H9 (cell line): ENCODE measurements at regions not wholly inside any gene's neighbourhood (a gene's known extent, or its start where the extent isn't known, plus 50 kb on each side); places are given as distances from the start of the nearest gene placed in this dataset.

ENCODE experiments used
- DNase-seq: peaks from one replicate; pipeline ENCODE4 v3.0.0-alpha.2; 2017
- H2AFZ ChIP-seq: one replicate; pipeline ENCODE4 v1.6.1; 2013; ENCODE audit warnings: mild to moderate bottlenecking, low read length, control low read depth, moderate library complexity
- H2AK5ac ChIP-seq: 2 replicates; pipeline ENCODE4 v1.6.1; 2013; ENCODE audit warnings: low read length, control low read depth, mixed read lengths; ENCODE audit not compliant: insufficient read length
- H2BK120ac ChIP-seq: one replicate; pipeline ENCODE4 v1.6.1; 2013; ENCODE audit warnings: low read depth, mild to moderate bottlenecking, low read length, control low read depth, inconsistent platforms; ENCODE audit not compliant: poor library complexity, severe bottlenecking
- H2BK12ac ChIP-seq: 2 replicates; pipeline ENCODE4 v1.6.1; 2013; ENCODE audit warnings: low read length, control low read depth, mixed read lengths, low read depth; ENCODE audit not compliant: insufficient read length
- H2BK15ac ChIP-seq: 2 replicates; pipeline ENCODE4 v1.6.1; 2013; ENCODE audit warnings: low read depth, low read length, control low read depth
- H2BK20ac ChIP-seq: one replicate; pipeline ENCODE4 v1.6.1; 2013; ENCODE audit warnings: low read depth, mild to moderate bottlenecking, low read length, control low read depth, inconsistent platforms; ENCODE audit not compliant: poor library complexity, severe bottlenecking
- H2BK5ac ChIP-seq: 2 replicates; pipeline ENCODE4 v1.6.1; 2013; ENCODE audit warnings: low read length, control low read depth, mixed read lengths; ENCODE audit not compliant: insufficient read length
- H3K14ac ChIP-seq: 2 replicates; pipeline ENCODE4 v1.6.1; 2013; ENCODE audit warnings: low read length, control low read depth; ENCODE audit not compliant: insufficient read depth
- H3K18ac ChIP-seq: 2 replicates; pipeline ENCODE4 v1.6.1; 2013; ENCODE audit warnings: low read depth, mild to moderate bottlenecking, mixed read lengths, low read length, control low read depth; ENCODE audit not compliant: insufficient read length
- H3K23ac ChIP-seq: 2 replicates; pipeline ENCODE4 v1.6.1; 2013; ENCODE audit warnings: low read length, control low read depth, mixed read lengths, low read depth; ENCODE audit not compliant: insufficient read length
- H3K23me2 ChIP-seq: 2 replicates; pipeline ENCODE4 v1.6.1; 2013; ENCODE audit warnings: low read depth, mild to moderate bottlenecking, mixed read lengths, low read length, control low read depth; ENCODE audit not compliant: insufficient read length, poor library complexity, severe bottlenecking
- H3K27ac ChIP-seq: 2 replicates; pipeline ENCODE4 v1.5.1; 2013; ENCODE audit warnings: low read length, control low read depth, mixed read lengths, low read depth; ENCODE audit not compliant: insufficient read length
- H3K27me3 ChIP-seq: 2 replicates; pipeline ENCODE4 v1.6.1; 2013; ENCODE audit warnings: low read length, control low read depth, inconsistent platforms; ENCODE audit not compliant: insufficient read depth
- H3K4ac ChIP-seq: 2 replicates; pipeline ENCODE4 v1.6.1; 2013; ENCODE audit warnings: low read depth, mild to moderate bottlenecking, control low read depth, inconsistent platforms, low read length, moderate library complexity
- H3K4me1 ChIP-seq: 2 replicates; pipeline ENCODE4 v1.6.1; 2013; ENCODE audit warnings: low read length, control low read depth, inconsistent platforms; ENCODE audit not compliant: insufficient read depth
- H3K4me2 ChIP-seq: 2 replicates; pipeline ENCODE4 v1.6.1; 2013; ENCODE audit warnings: low read length, control low read depth, mixed read lengths; ENCODE audit not compliant: insufficient read length, insufficient read depth
- H3K56ac ChIP-seq: 2 replicates; pipeline ENCODE4 v1.6.1; 2013; ENCODE audit warnings: low read depth, mild to moderate bottlenecking, mixed read lengths, low read length, control low read depth; ENCODE audit not compliant: insufficient read length
- H3K79me1 ChIP-seq: 2 replicates; pipeline ENCODE4 v1.6.1; 2013; ENCODE audit warnings: low read depth, mild to moderate bottlenecking, moderate library complexity, low read length, control low read depth, inconsistent platforms; ENCODE audit not compliant: insufficient read depth, poor library complexity, severe bottlenecking
- H3K79me2 ChIP-seq: 2 replicates; pipeline ENCODE4 v1.6.1; 2013; ENCODE audit warnings: low read length, control low read depth, inconsistent platforms; ENCODE audit not compliant: insufficient read depth
- H3K9ac ChIP-seq: 2 replicates; pipeline ENCODE4 v1.6.1; 2013; ENCODE audit warnings: low read length, control low read depth, mixed read lengths; ENCODE audit not compliant: insufficient read length; ENCODE audit errors: extremely low read depth
- H3K9me3 ChIP-seq: one replicate; pipeline ENCODE4 v1.6.1; 2013; ENCODE audit warnings: low read depth, low read length, inconsistent platforms; ENCODE audit not compliant: control insufficient read depth
- H3T11ph ChIP-seq: one replicate; pipeline ENCODE4 v1.6.1; 2013; ENCODE audit warnings: mild to moderate bottlenecking, low read length, control low read depth, inconsistent platforms
- H4K20me1 ChIP-seq: one replicate; pipeline ENCODE4 v1.6.1; 2013; ENCODE audit not compliant: control insufficient read depth, insufficient read length, insufficient read depth
- H4K5ac ChIP-seq: 2 replicates; pipeline ENCODE4 v1.6.1; 2013; ENCODE audit warnings: low read depth, mild to moderate bottlenecking, mixed read lengths, low read length, control low read depth; ENCODE audit not compliant: insufficient read length
- H4K8ac ChIP-seq: replicated peaks from 2 replicates; pipeline ENCODE4 v1.6.1; 2013; ENCODE audit warnings: low read length, control low read depth, mixed read lengths, low read depth; ENCODE audit not compliant: insufficient read length
- H4K91ac ChIP-seq: 2 replicates; pipeline ENCODE4 v1.6.1; 2013; ENCODE audit warnings: low read depth, mild to moderate bottlenecking, moderate library complexity, mixed read lengths, low read length, control low read depth; ENCODE audit not compliant: insufficient read length
- H3K27ac Mint-ChIP-seq, 3 experiments: 2 replicates in 2 of 3; 3 replicates in 1 of 3; pipeline ENCODE4 v1.8.0; 2020 to 2021; ENCODE audit warnings: mixed read lengths in 3 of 3, mild to moderate bottlenecking in 1 of 3, moderate library complexity in 1 of 3
- H3K27me3 Mint-ChIP-seq: 2 replicates; pipeline ENCODE4 v1.8.0; 2021; ENCODE audit warnings: low read depth, mild to moderate bottlenecking, moderate library complexity, mixed read lengths
- H3K36me3 Mint-ChIP-seq, 3 experiments: 2 replicates in 2 of 3; 3 replicates in 1 of 3; pipeline ENCODE4 v1.8.0; 2020 to 2021; ENCODE audit warnings: low read depth in 3 of 3, mixed read lengths in 3 of 3; ENCODE audit not compliant: insufficient read depth in 1 of 3
- H3K4me1 Mint-ChIP-seq, 2 experiments: 2 replicates each; pipeline ENCODE4 v1.8.0; 2020; ENCODE audit warnings: mixed read lengths in 2 of 2
- H3K4me3 Mint-ChIP-seq, 2 experiments: 2 replicates in 1 of 2; 3 replicates in 1 of 2; pipeline ENCODE4 v1.8.0; 2020 to 2021; ENCODE audit warnings: mild to moderate bottlenecking in 2 of 2, mixed read lengths in 2 of 2, moderate library complexity in 1 of 2
- H3K9me3 Mint-ChIP-seq, 2 experiments: 2 replicates in 1 of 2; 3 replicates in 1 of 2; pipeline ENCODE4 v1.8.0; 2020; ENCODE audit warnings: mild to moderate bottlenecking in 2 of 2, mixed read lengths in 2 of 2, moderate library complexity in 1 of 2
- CTCF ChIP-seq: fragments of 200-600 bp; sonication (generic); conservative IDR thresholded peaks from 3 replicates; pipeline ENCODE4 v1.8.0; 2021; ENCODE audit warnings: antibody characterized with exemption, mild to moderate bottlenecking
- WGBS: extraction: QIAGEN DNeasy Blood & Tissue Kit; methylation state at CpG from one replicate; pipeline ENCODE4 v1.1.7; 2013; ENCODE audit warnings: missing lambda C conversion rate, low lambda C conversion rate, mixed read lengths; ENCODE audit not compliant: insufficient read length; ENCODE audit errors: extremely low coverage; 5-methylcytosine and 5-hydroxymethylcytosine counted together

DNA sequence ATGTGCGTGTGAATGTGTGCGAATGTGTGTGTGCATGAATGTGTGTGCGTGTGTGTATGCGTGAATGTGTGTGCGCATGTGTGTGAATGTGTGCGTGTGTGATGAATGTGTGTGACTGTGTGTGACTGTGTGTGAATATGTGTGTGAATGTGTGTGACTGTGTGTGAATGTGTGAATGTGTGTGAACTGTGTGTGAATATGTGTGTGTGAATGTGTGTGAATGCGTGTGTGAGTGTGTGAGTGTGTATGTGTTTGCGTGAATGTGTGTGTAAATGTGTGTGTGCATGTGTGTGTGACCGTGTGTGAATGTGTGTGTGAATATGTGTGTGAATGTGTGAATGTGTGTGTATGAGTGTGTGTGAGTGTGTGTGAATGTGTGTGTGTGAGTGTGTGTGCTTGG lies 1103.8 kb downstream of the TSN start:
- H3K27ac Mint-ChIP-seq: no peak overlapping the region
- no peaks in the 10 kb centered on the region; a peak in 1 of 7 replicates for H3K36me3 Mint-ChIP-seq
- peaks cover 0 to 4% of the 10 kb centered on the region in 2 experiments; a peak in 2 of 5 replicates for H3K9me3 Mint-ChIP-seq

More for the DNA sequence above, 1103.8 kb downstream of the TSN start:
- H2AK5ac ChIP-seq: no peak overlapping the region
- Mint-ChIP-seq H3K4me3 (no peak overlapping the region), H3K27me3 (no peaks in the 10 kb centered on the region; the same call in 1 of the 2 replicates), H3K4me1 (peaks cover 3 to 9% of the 10 kb centered on the region in 2 experiments; a peak in 2 of 4 replicates)
- H3K9ac ChIP-seq: no peak overlapping the region
- H3K14ac ChIP-seq: no peak overlapping the region
- no peak overlapping the region for H3K18ac ChIP-seq
- H2BK20ac ChIP-seq: no peak overlapping the region
- no peak overlapping the region for H2BK5ac ChIP-seq
- no peak overlapping the region for H3K27ac ChIP-seq
- 100% methylated on average over 2 of the region's 9 CpGs for WGBS
- no peak overlapping the region for H3K4ac ChIP-seq
- H3K4me1 ChIP-seq: no peaks in the 10 kb centered on the region
- no peak overlapping the region for H4K91ac ChIP-seq
- H3K27me3 ChIP-seq: no peaks in the 10 kb centered on the region
- no peak overlapping the region for H3K23ac ChIP-seq
- no peaks in the 10 kb centered on the region for H3K79me1 ChIP-seq
- no peaks in the 10 kb centered on the region for H3K79me2 ChIP-seq
- no peak overlapping the region for H3T11ph ChIP-seq
- no peak overlapping the region for H2AFZ ChIP-seq
- peak overlapping the region; percentile 66 for H3K56ac ChIP-seq
- no peak overlapping the region for H4K8ac ChIP-seq
- H4K20me1 ChIP-seq: no peaks in the 10 kb centered on the region
- no peak overlapping the region for H3K4me2 ChIP-seq
- TF ChIP-seq CTCF: no peak
- H3K9me3 ChIP-seq: no peaks in the 10 kb centered on the region
- H3K23me2 ChIP-seq: no peaks in the 10 kb centered on the region
- H2BK15ac ChIP-seq: no peak overlapping the region
- H4K5ac ChIP-seq: no peak overlapping the region
- H2BK12ac ChIP-seq: no peak overlapping the region
- no peak for DNase-seq
- no peak overlapping the region for H2BK120ac ChIP-seq
